K562 (cell line): ENCODE measurements at regions not wholly inside any gene's neighbourhood (a gene's known extent, or its start where the extent isn't known, plus 50 kb on each side); places are given as distances from the start of the nearest gene placed in this dataset.

Experiments used
- ATAC-seq: fragments of 200-7000 bp; cut with Tn5 transposase; 3 replicates; pipeline ENCODE4 v1.9.1; 2020; ENCODE audit warnings: moderate library complexity
- BruUV-seq: library from RNA; stranded (reverse); fragments of 400-500 nt; replicated peaks from 2 replicates; lab custom pipeline; 2021; lab: Mats Ljungman, UMichigan
- CTCF ChIA-PET: fragments of 300-600 bp; formaldehyde crosslinking; extraction: SDS; loops from one replicate; lab custom pipeline; 2021; ENCODE audit warnings: low intra/inter-chr PET ratio; lab: Yijun Ruan, JAX
- POLR2A ChIA-PET: fragments of 300-600, 350-650 bp; sonication (Branson Sonifier 250); formaldehyde crosslinking; extraction: SDS; loops from one replicate; lab custom pipeline; 2021; ENCODE audit warnings: antibody characterized with exemption, inconsistent platforms; lab: Yijun Ruan, JAX
- DNase-seq, 4 experiments: peaks; one replicate each; pipeline versions ENCODE4 v3.0.0 to v3.0.0-alpha.2; 2011 to 2018; ENCODE audit warnings: low spot score in 3 of 4, mixed read lengths in 3 of 4; ENCODE audit errors: extremely low read depth in 1 of 4
- FAIRE-seq: peaks from 2 replicates; lab custom pipeline; 2011; peaks lifted over from hg19 to GRCh38; lab: Jason Lieb, UNC
- H2AFZ ChIP-seq: 2 replicates; pipeline ENCODE4 v1.6.0; 2011; ENCODE audit warnings: low read depth, low read length, control low read depth, inconsistent platforms
- H3K27ac ChIP-seq: fragments of 200-600 bp; 3 replicates; pipeline ENCODE4 v1.8.0; 2011; ENCODE audit warnings: low read depth, mild to moderate bottlenecking, control low read depth, inconsistent platforms, low read length, moderate library complexity, mixed read lengths; ENCODE audit errors: extremely low read depth
- H3K27me3 ChIP-seq, 2 experiments: fragments of 300-600 bp in 1 of 2; 2 replicates in 1 of 2; 3 replicates in 1 of 2; pipeline versions ENCODE4 v1.6.0 to v1.8.0; 2011; ENCODE audit warnings: inconsistent platforms in 2 of 2, low read length in 2 of 2, mild to moderate bottlenecking in 1 of 2, mixed read lengths in 1 of 2, moderate library complexity in 1 of 2; ENCODE audit not compliant: control insufficient read depth in 2 of 2, insufficient read depth in 2 of 2
- H3K36me3 ChIP-seq: fragments of 300-600 bp; 3 replicates; pipeline ENCODE4 v1.8.0; 2011; ENCODE audit warnings: mild to moderate bottlenecking, low read length, inconsistent platforms; ENCODE audit not compliant: control insufficient read depth, insufficient read depth
- H3K4me1 ChIP-seq, 2 experiments: fragments of 200-600 bp in 1 of 2; replicated peaks in 1 of 2; 2 replicates in 1 of 2; 3 replicates in 1 of 2; pipeline versions ENCODE4 v1.5.1 to v1.8.0; 2011; ENCODE audit warnings: inconsistent platforms in 2 of 2, low read length in 2 of 2, mild to moderate bottlenecking in 1 of 2, mixed read lengths in 1 of 2, moderate library complexity in 1 of 2; ENCODE audit not compliant: control insufficient read depth in 2 of 2, insufficient read depth in 2 of 2
- H3K4me2 ChIP-seq: 2 replicates; pipeline ENCODE4 v1.6.1; 2011; ENCODE audit warnings: low read length, control low read depth, inconsistent platforms, mixed read lengths; ENCODE audit not compliant: insufficient read depth
- H3K4me3 ChIP-seq: fragments of 200-600 bp; sonication (generic), shearing (Covaris generic); 2 replicates; pipeline ENCODE4 v1.5.1; 2016; ENCODE audit warnings: control low read depth, inconsistent platforms
- H3K79me2 ChIP-seq: fragments of 200-600 bp; 3 replicates; pipeline ENCODE4 v1.8.0; 2011; ENCODE audit warnings: low read length, inconsistent platforms; ENCODE audit not compliant: control insufficient read depth, insufficient read depth
- H3K9ac ChIP-seq, 2 experiments: 2 replicates each; pipeline versions ENCODE4 v1.6.0 to v1.6.1; 2011; ENCODE audit warnings: low read depth in 2 of 2, low read length in 2 of 2, control low read depth in 1 of 2, inconsistent platforms in 1 of 2, mild to moderate bottlenecking in 1 of 2, mixed read lengths in 1 of 2; ENCODE audit not compliant: insufficient read depth in 1 of 2
- H3K9me1 ChIP-seq: one replicate; pipeline ENCODE4 v1.6.0; 2011; ENCODE audit warnings: inconsistent platforms, mild to moderate bottlenecking, low read length, moderate library complexity; ENCODE audit not compliant: control insufficient read depth, insufficient read depth
- H3K9me3 ChIP-seq: replicated peaks from 2 replicates; pipeline ENCODE4 v1.5.1; 2011; ENCODE audit warnings: low read depth, low read length, inconsistent platforms; ENCODE audit not compliant: control insufficient read depth, insufficient read depth
- H4K20me1 ChIP-seq: replicated peaks from 2 replicates; pipeline ENCODE4 v1.6.1; 2011; ENCODE audit warnings: low read length, inconsistent platforms, mixed read lengths; ENCODE audit not compliant: control insufficient read depth, insufficient read depth
- ATF1 ChIP-seq, 2 experiments: fragments of 450-650 bp in 1 of 2; IDR thresholded peaks; 2 replicates each; pipeline ENCODE4 v1.6.1; 2016; ENCODE audit warnings: missing compliant biosample characterization in 1 of 2, missing genetic modification characterization in 1 of 2
- CEBPB ChIP-seq: fragments of 450-650 bp; IDR thresholded peaks from 2 replicates; pipeline ENCODE4 v1.6.1; 2016; ENCODE audit warnings: missing genetic modification characterization, missing compliant biosample characterization
- CEBPG ChIP-seq, 3 experiments: fragments of 200-800 bp in 1 of 3; sonication (Bioruptor generic) in 1 of 3; sonication (generic) in 1 of 3; formaldehyde crosslinking in 1 of 3; IDR thresholded peaks in 2 of 3; conservative IDR thresholded peaks in 1 of 3; 2 replicates each; pipeline versions ENCODE4 v1.6.1 to v1.8.0; 2016 to 2022; ENCODE audit warnings: missing compliant biosample characterization in 2 of 3, missing genetic modification characterization in 2 of 3, mild to moderate bottlenecking in 1 of 3, missing genetic modification reagents in 1 of 3
- FOS ChIP-seq: IDR thresholded peaks from 3 replicates; pipeline ENCODE4 v1.6.1; 2011; ENCODE audit not compliant: insufficient read length; ENCODE audit errors: extremely low read depth
- HLTF ChIP-seq: fragments of 450-650 bp; IDR thresholded peaks from 2 replicates; pipeline ENCODE4 v1.6.1; 2016
- HSF4 ChIP-seq: fragments of 250-450 bp; sonication (Bioruptor Pico); IDR thresholded peaks from 2 replicates; pipeline ENCODE4 v2.1.2; 2022; ENCODE audit warnings: mild to moderate bottlenecking, moderate library complexity, borderline replicate concordance
- KDM5B ChIP-seq: fragments of 200-600 bp; sonication (generic); IDR thresholded peaks from 2 replicates; pipeline ENCODE4 v1.6.1; 2012; ENCODE audit warnings: low read depth, mild to moderate bottlenecking, moderate library complexity, low read length, control low read depth, inconsistent platforms; ENCODE audit not compliant: insufficient replicate concordance
- MAFF ChIP-seq: IDR thresholded peaks from 2 replicates; pipeline ENCODE4 v1.6.1; 2012; ENCODE audit warnings: low read length, improper control_type of control experiment
- MAFG ChIP-seq: fragments of 450-650 bp; conservative IDR thresholded peaks from 2 replicates; pipeline ENCODE4 v1.6.1; 2016; ENCODE audit warnings: missing genetic modification characterization, missing compliant biosample characterization
- MTA2 ChIP-seq: fragments of 450-650 bp; IDR thresholded peaks from 2 replicates; pipeline ENCODE4 v1.6.1; 2016; ENCODE audit warnings: low read depth
- TAF15 ChIP-seq: fragments of 200-400 bp; formaldehyde crosslinking; IDR thresholded peaks from 2 replicates; pipeline ENCODE4 v1.6.1; 2017; ENCODE audit warnings: mild to moderate bottlenecking, low read depth, low read length, moderate library complexity
- TOE1 ChIP-seq, 2 experiments: fragments of 450-650 bp in 1 of 2; sonication (generic) in 1 of 2; formaldehyde crosslinking in 1 of 2; IDR thresholded peaks; 2 replicates each; pipeline versions ENCODE4 v1.7.1 to v1.8.0; 2016 to 2022; ENCODE audit warnings: borderline replicate concordance in 2 of 2, mild to moderate bottlenecking in 2 of 2, antibody characterized with exemption in 1 of 2, inconsistent platforms in 1 of 2, low read depth in 1 of 2, missing genetic modification reagents in 1 of 2, moderate library complexity in 1 of 2
- ZBTB8A ChIP-seq: fragments of 450-650 bp; IDR thresholded peaks from 2 replicates; pipeline ENCODE4 v1.6.1; 2018; ENCODE audit warnings: mild to moderate bottlenecking, moderate library complexity; ENCODE audit not compliant: partially characterized antibody
- ZNF436 ChIP-seq: fragments of 250-450, 450-650 bp; sonication (Bioruptor Pico); formaldehyde crosslinking; IDR thresholded peaks from 2 replicates; pipeline ENCODE4 v1.7.0; 2020; ENCODE audit warnings: mild to moderate bottlenecking
- ZNF644 ChIP-seq: fragments of 200-800 bp; sonication (Bioruptor generic); IDR thresholded peaks from 2 replicates; pipeline ENCODE4 v1.6.1; 2016; ENCODE audit warnings: low read depth, missing genetic modification characterization, missing compliant biosample characterization
- WGBS: fragments of 100-300 bp; shearing (Covaris generic); methylation state at CpG from one replicate; pipeline ENCODE4 v1.1.6; 2016; ENCODE audit warnings: low coverage, mixed read lengths; ENCODE audit not compliant: insufficient coverage; ENCODE audit errors: missing lambda C conversion rate; 5-methylcytosine and 5-hydroxymethylcytosine counted together
- in situ Hi-C: fragments of 300-500 bp; cut with MboI; formaldehyde crosslinking; loops from 4 replicates; pipeline ENCODE4 v1.15.0; 2018; ENCODE audit warnings: inconsistent platforms, mixed read lengths
- intact Hi-C: fragments of 100-400 bp; cut with micrococcal nuclease; formaldehyde crosslinking; loops from 2 replicates; pipeline ENCODE4 v1.14.2; 2022
- TF ChIP-seq, protein P1 (sequence below): fragments of 250-450 bp; sonication (Bioruptor Pico); IDR thresholded peaks from 2 replicates; pipeline ENCODE4 v1.8.0; 2021; ENCODE audit warnings: mild to moderate bottlenecking, moderate library complexity
- TF ChIP-seq, protein P2 (sequence below): fragments of 250-450 bp; sonication (Bioruptor Pico); IDR thresholded peaks from 2 replicates; pipeline ENCODE4 v1.8.0; 2021; ENCODE audit warnings: moderate library complexity, mild to moderate bottlenecking, inconsistent platforms

DNA sequence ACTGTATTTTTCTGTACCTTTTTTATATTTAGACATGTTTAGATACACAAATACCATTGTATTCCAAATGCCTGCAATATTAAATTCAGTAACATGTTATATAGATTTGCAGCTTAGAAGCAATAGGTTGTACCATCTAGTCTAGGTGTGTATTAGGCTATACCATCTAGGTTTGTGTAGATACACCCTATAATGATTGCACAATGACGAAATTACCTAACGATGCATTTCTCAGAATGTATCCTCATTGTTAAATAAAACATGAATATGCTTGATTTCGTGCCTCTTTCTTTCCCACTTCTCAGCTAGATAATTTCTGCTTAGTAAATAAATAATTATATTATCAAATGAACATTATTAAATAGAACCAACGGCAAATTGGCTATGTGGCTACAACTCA lies 653.0 kb downstream of the EPM2A start:
- Histone ChIP-seq H2AFZ (no peak overlapping the region), H3K9me3 (no peaks in the 10 kb centered on the region), H3K4me3 (no peak overlapping the region), H3K27me3 (no peaks in the 10 kb centered on the region), H4K20me1 (no peaks in the 10 kb centered on the region), H3K36me3 (no peaks in the 10 kb centered on the region), H3K9me1 (no peaks in the 10 kb centered on the region), H3K9ac (no peak overlapping the region), H3K4me2 (no peak overlapping the region), H3K27ac (no peak overlapping the region), H3K79me2 (no peaks in the 10 kb centered on the region)
- ATAC-seq (no peak), DNase-seq (no peak), FAIRE-seq (no peak)
- no TSS peak for BruUV-seq
- intact Hi-C loops (no loop called here), in situ Hi-C loops (no loop called here)
- WGBS = 2% methylated on average over 4 of the region's 4 CpGs
- POLR2A ChIA-PET = interaction anchor here (1.2 kb wide), 1 partner anchor 10 kb away, joined by 3 read pairs; no protein-coding TSS in a partner anchor
- CTCF ChIA-PET = no interaction called here
- no peak for TF ChIP-seq ZNF436
- peak; percentile 62 for TF ChIP-seq CEBPB
- no peak for TF ChIP-seq FOS
- no peak for TF ChIP-seq MTA2
- no peak for TF ChIP-seq TOE1 (IDR thresholded peaks at IDR 0.05; ENCODE audit: borderline replicate concordance)
- TF ChIP-seq TOE1 (CRISPR knock-in tag; IDR thresholded peaks at IDR 0.05; ENCODE audit: borderline replicate concordance, low read depth) = no peak
- no peak for TF ChIP-seq HSF4 (CRISPR knock-in tag)
- TF ChIP-seq ZBTB8A = no peak
- no peak for TF ChIP-seq MAFG
- no peak for TF ChIP-seq HLTF
- TF ChIP-seq, protein P1, sequence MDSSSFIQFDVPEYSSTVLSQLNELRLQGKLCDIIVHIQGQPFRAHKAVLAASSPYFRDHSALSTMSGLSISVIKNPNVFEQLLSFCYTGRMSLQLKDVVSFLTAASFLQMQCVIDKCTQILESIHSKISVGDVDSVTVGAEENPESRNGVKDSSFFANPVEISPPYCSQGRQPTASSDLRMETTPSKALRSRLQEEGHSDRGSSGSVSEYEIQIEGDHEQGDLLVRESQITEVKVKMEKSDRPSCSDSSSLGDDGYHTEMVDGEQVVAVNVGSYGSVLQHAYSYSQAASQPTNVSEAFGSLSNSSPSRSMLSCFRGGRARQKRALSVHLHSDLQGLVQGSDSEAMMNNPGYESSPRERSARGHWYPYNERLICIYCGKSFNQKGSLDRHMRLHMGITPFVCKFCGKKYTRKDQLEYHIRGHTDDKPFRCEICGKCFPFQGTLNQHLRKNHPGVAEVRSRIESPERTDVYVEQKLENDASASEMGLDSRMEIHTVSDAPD (CRISPR knock-in tag) = no peak
- no peak for TF ChIP-seq KDM5B
- no peak for TF ChIP-seq ZNF644
- TF ChIP-seq, protein P2, sequence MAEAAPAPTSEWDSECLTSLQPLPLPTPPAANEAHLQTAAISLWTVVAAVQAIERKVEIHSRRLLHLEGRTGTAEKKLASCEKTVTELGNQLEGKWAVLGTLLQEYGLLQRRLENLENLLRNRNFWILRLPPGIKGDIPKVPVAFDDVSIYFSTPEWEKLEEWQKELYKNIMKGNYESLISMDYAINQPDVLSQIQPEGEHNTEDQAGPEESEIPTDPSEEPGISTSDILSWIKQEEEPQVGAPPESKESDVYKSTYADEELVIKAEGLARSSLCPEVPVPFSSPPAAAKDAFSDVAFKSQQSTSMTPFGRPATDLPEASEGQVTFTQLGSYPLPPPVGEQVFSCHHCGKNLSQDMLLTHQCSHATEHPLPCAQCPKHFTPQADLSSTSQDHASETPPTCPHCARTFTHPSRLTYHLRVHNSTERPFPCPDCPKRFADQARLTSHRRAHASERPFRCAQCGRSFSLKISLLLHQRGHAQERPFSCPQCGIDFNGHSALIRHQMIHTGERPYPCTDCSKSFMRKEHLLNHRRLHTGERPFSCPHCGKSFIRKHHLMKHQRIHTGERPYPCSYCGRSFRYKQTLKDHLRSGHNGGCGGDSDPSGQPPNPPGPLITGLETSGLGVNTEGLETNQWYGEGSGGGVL = no peak
- no peak for TF ChIP-seq TAF15
- TF ChIP-seq MAFF = no peak
- no peak for TF ChIP-seq ATF1 (CRISPR knock-in tag; IDR thresholded peaks at IDR 0.05)
- TF ChIP-seq ATF1 (tag; IDR thresholded peaks at IDR 0.05) = no peak
- no peak for TF ChIP-seq CEBPG (CRISPR knock-in tag; IDR thresholded peaks at IDR 0.05)
- TF ChIP-seq CEBPG (tag; conservative IDR thresholded peaks at IDR 0.05 in 1 of 2, IDR thresholded peaks at IDR 0.05 in 1 of 2) = peak; percentile 29 to 34; a peak in 2 of 4 replicates
- TF ChIP-seq, all 486 proteins: peak for 2
- no peaks in the 10 kb centered on the region for H3K4me1 ChIP-seq
